Small intestine (tissue), 7 donors: ENCODE measurements at regions not wholly inside any gene's neighbourhood (a gene's known extent, or its start where the extent isn't known, plus 50 kb on each side); places are given as distances from the start of the nearest gene placed in this dataset.

Experiments used
- DNase-seq, 2 donors: peaks; one replicate each; pipeline versions ENCODE4 v3.0.0 to v3.0.0-alpha.2; 2013
- FAIRE-seq: peaks from 2 replicates; lab custom pipeline; 2012; peaks lifted over from hg19 to GRCh38; lab: Jason Lieb, UNC
- H3K27ac ChIP-seq, 3 donors: one replicate each; pipeline ENCODE4 v1.5.1; 2013; ENCODE audit warnings: low read length in 2 of 3, mild to moderate bottlenecking in 2 of 3, control low read depth in 1 of 3, inconsistent platforms in 1 of 3, low read depth in 1 of 3, moderate library complexity in 1 of 3
- H3K27me3 ChIP-seq, 3 donors: one replicate each; pipeline ENCODE4 v1.6.1; 2013; ENCODE audit warnings: low read length in 3 of 3, inconsistent platforms in 1 of 3; ENCODE audit not compliant: control insufficient read depth in 3 of 3, insufficient read depth in 3 of 3
- H3K36me3 ChIP-seq, 3 donors: one replicate each; pipeline ENCODE4 v1.6.1; 2013; ENCODE audit warnings: low read length in 3 of 3, inconsistent platforms in 1 of 3, low read depth in 1 of 3, mild to moderate bottlenecking in 1 of 3, moderate library complexity in 1 of 3; ENCODE audit not compliant: control insufficient read depth in 3 of 3, insufficient read depth in 2 of 3
- H3K4me1 ChIP-seq, 3 donors: one replicate each; pipeline ENCODE4 v1.6.1; 2013; ENCODE audit warnings: low read length in 2 of 3, inconsistent platforms in 1 of 3, low read depth in 1 of 3, mild to moderate bottlenecking in 1 of 3, moderate library complexity in 1 of 3; ENCODE audit not compliant: control insufficient read depth in 3 of 3, insufficient read depth in 2 of 3
- H3K4me3 ChIP-seq, 3 donors: one replicate each; pipeline ENCODE4 v1.5.1; 2013; ENCODE audit warnings: low read length in 3 of 3, control low read depth in 1 of 3, inconsistent platforms in 1 of 3, low read depth in 1 of 3, mild to moderate bottlenecking in 1 of 3, moderate library complexity in 1 of 3
- H3K9me3 ChIP-seq, 2 donors: one replicate each; pipeline ENCODE4 v1.6.1; 2013; ENCODE audit warnings: low read depth in 1 of 2, low read length in 1 of 2; ENCODE audit not compliant: control insufficient read depth in 2 of 2, insufficient read depth in 1 of 2
- WGBS, 3 donors: extraction: QIAGEN DNeasy Blood & Tissue Kit; methylation state at CpG; one replicate each; pipeline ENCODE4 v1.1.7; 2013; 5-methylcytosine and 5-hydroxymethylcytosine counted together
- donor health status: healthy with polysubstance abuse.
- donor health status: control.
- donor health status: control.
- donor health status: Bipolar disorder and iron deficiency.
- donor health status: healthy.

- H3K36me3 ChIP-seq: no peaks in the 10 kb centered on the region
- WGBS, 3 donors: 89 to 96% (median 94%) methylated on average over 1 of the region's 1 CpG
- FAIRE-seq: no peak
- H3K4me3 ChIP-seq: no peak overlapping the region
- no peaks in the 10 kb centered on the region for H3K4me1 ChIP-seq
- H3K9me3 ChIP-seq: peaks cover 0 to 26% of the 10 kb centered on the region in 2 donors
- no peak overlapping the region for H3K27ac ChIP-seq
- no peak for DNase-seq
- no peaks in the 10 kb centered on the region for H3K27me3 ChIP-seq
Measured at GRCh38 chr2:153787612-153788011, 84.1 kb upstream of the GALNT13 start.

- Histone ChIP-seq H3K4me1 (no peaks in the 10 kb centered on the region), H3K4me3 (no peak overlapping the region), H3K9me3 (no peaks in the 10 kb centered on the region), H3K27ac (no peak overlapping the region), H3K27me3 (no peaks in the 10 kb centered on the region), H3K36me3 (no peaks in the 10 kb centered on the region)
- DNase-seq (no peak), FAIRE-seq (no peak)
Measured at GRCh38 chr2:153802671-153803070, 69.1 kb upstream of the GALNT13 start.

- Histone ChIP-seq H3K36me3 (no peaks in the 10 kb centered on the region), H3K4me3 (no peak overlapping the region), H3K27me3 (no peaks in the 10 kb centered on the region), H3K4me1 (no peaks in the 10 kb centered on the region), H3K27ac (no peak overlapping the region), H3K9me3 (no peaks in the 10 kb centered on the region)
- FAIRE-seq: no peak
- no peak for DNase-seq
Measured at GRCh38 chr2:153808679-153809078, 63.0 kb upstream of the GALNT13 start.

GRCh38 chr2:153811516-153811915 is 60.2 kb upstream of the GALNT13 start:
- DNase-seq: no peak
- Histone ChIP-seq H3K36me3 (no peaks in the 10 kb centered on the region), H3K4me3 (no peak overlapping the region), H3K27me3 (no peaks in the 10 kb centered on the region), H3K9me3 (no peaks in the 10 kb centered on the region), H3K27ac (no peak overlapping the region), H3K4me1 (no peaks in the 10 kb centered on the region)
- no peak for FAIRE-seq
- 7 to 32% (median 19%) methylated on average over 1 of the region's 1 CpG for WGBS, 3 donors

GRCh38 chr2:153812632-153813031 is 59.1 kb upstream of the GALNT13 start:
- Histone ChIP-seq H3K9me3 (no peaks in the 10 kb centered on the region), H3K27ac (no peak overlapping the region), H3K36me3 (no peaks in the 10 kb centered on the region), H3K4me3 (no peak overlapping the region), H3K4me1 (no peaks in the 10 kb centered on the region), H3K27me3 (no peaks in the 10 kb centered on the region)
- 25 to 52% (median 48%) methylated on average over 1 of the region's 1 CpG for WGBS, 3 donors
- FAIRE-seq (no peak), DNase-seq (no peak)

GRCh38 chr2:153818242-153818641 is 53.5 kb upstream of the GALNT13 start:
- no peak for DNase-seq
- 72 to 84% (median 75%) methylated on average over 6 of the region's 6 CpGs for WGBS, 3 donors
- Histone ChIP-seq H3K4me1 (no peaks in the 10 kb centered on the region), H3K9me3 (peaks cover 0 to 5% of the 10 kb centered on the region in 2 donors), H3K27ac (no peak overlapping the region), H3K36me3 (no peaks in the 10 kb centered on the region), H3K4me3 (no peak overlapping the region), H3K27me3 (no peaks in the 10 kb centered on the region)
- FAIRE-seq: no peak

GRCh38 chr2:153819074-153819473 is 52.6 kb upstream of the GALNT13 start:
- H3K27ac ChIP-seq: no peak overlapping the region
- 84 to 88% (median 84%) methylated on average over 1 of the region's 1 CpG for WGBS, 3 donors
- DNase-seq (no peak), FAIRE-seq (no peak)
- H3K36me3 ChIP-seq: no peaks in the 10 kb centered on the region
- no peaks in the 10 kb centered on the region for H3K4me1 ChIP-seq
- no peaks in the 10 kb centered on the region for H3K27me3 ChIP-seq
- no peak overlapping the region for H3K4me3 ChIP-seq
- peaks cover 0 to 5% of the 10 kb centered on the region in 2 donors for H3K9me3 ChIP-seq

- no peaks in the 10 kb centered on the region for H3K27me3 ChIP-seq
- H3K9me3 ChIP-seq: peaks cover 0 to 5% of the 10 kb centered on the region in 2 donors
- H3K4me3 ChIP-seq: no peak overlapping the region
- DNase-seq (no peak), FAIRE-seq (no peak)
- no peak overlapping the region for H3K27ac ChIP-seq
- no peaks in the 10 kb centered on the region for H3K4me1 ChIP-seq
- no peaks in the 10 kb centered on the region for H3K36me3 ChIP-seq
Measured at GRCh38 chr2:153819501-153819900, 52.2 kb upstream of the GALNT13 start.
